ENCODE measurements at regions not wholly inside any gene's neighbourhood (a gene's known extent, or its start where the extent isn't known, plus 50 kb on each side); places are given as distances from the start of the nearest gene placed in this dataset.

GRCh38 chr2:239564587-239564986, 163.8 kb upstream of the HDAC4 start:
- no peak for DNase-seq (ENCODE audit: low read depth)
- no peak overlapping the region for H3K4me3 ChIP-seq (ENCODE audit: low read length)
- no peak for TF ChIP-seq CTCF (conservative IDR thresholded peaks at IDR 0.05; ENCODE audit: low read length)

GRCh38 chr2:239563561-239563960, 162.7 kb upstream of the HDAC4 start:
- H3K4me3 ChIP-seq (ENCODE audit: low read length): no peak overlapping the region
- no peak for DNase-seq (ENCODE audit: low read depth)
- no peak for TF ChIP-seq CTCF (conservative IDR thresholded peaks at IDR 0.05; ENCODE audit: low read length)

GRCh38 chr2:239561446-239562001, 160.7 kb upstream of the HDAC4 start:
- TF ChIP-seq CTCF (conservative IDR thresholded peaks at IDR 0.05; ENCODE audit: low read length): no peak
- H3K4me3 ChIP-seq (ENCODE audit: low read length): no peak overlapping the region
- peak; percentile 95 for DNase-seq (ENCODE audit: low read depth)

GRCh38 chr2:239559417-239560261, 158.8 kb upstream of the HDAC4 start:
- DNase-seq (ENCODE audit: low read depth): no peak
- H3K4me3 ChIP-seq (ENCODE audit: low read length): no peak overlapping the region
- TF ChIP-seq CTCF (conservative IDR thresholded peaks at IDR 0.05; ENCODE audit: low read length): no peak

GRCh38 chr2:239558661-239559060, 157.8 kb upstream of the HDAC4 start:
- no peak for DNase-seq (ENCODE audit: low read depth)
- no peak for TF ChIP-seq CTCF (conservative IDR thresholded peaks at IDR 0.05; ENCODE audit: low read length)
- no peak overlapping the region for H3K4me3 ChIP-seq (ENCODE audit: low read length)

GRCh38 chr2:239557516-239557915, 156.7 kb upstream of the HDAC4 start:
- no peak for DNase-seq (ENCODE audit: low read depth)
- no peak for TF ChIP-seq CTCF (conservative IDR thresholded peaks at IDR 0.05; ENCODE audit: low read length)
- H3K4me3 ChIP-seq (ENCODE audit: low read length): no peak overlapping the region

GRCh38 chr2:239555571-239555905, 154.7 kb upstream of the HDAC4 start:
- H3K4me3 ChIP-seq (ENCODE audit: low read length): no peak overlapping the region
- TF ChIP-seq CTCF (conservative IDR thresholded peaks at IDR 0.05; ENCODE audit: low read length): no peak
- peak; percentile 10 for DNase-seq (ENCODE audit: low read depth)
